Dendritic cell treated with granulocyte-macrophage colony-stimulating factor and Interleukin-4, amounts not matched to agents 40 ng/mL and 50 ng/mL, for 4 days (primary cell): ENCODE measurements at regions not wholly inside any gene's neighbourhood (a gene's known extent, or its start where the extent isn't known, plus 50 kb on each side); places are given as distances from the start of the nearest gene placed in this dataset.

Experiments
- H3K27ac Mint-ChIP-seq: one replicate; pipeline ENCODE4 v1.8.0; 2022; ENCODE audit warnings: mild to moderate bottlenecking, mixed read lengths
- H3K27me3 Mint-ChIP-seq: one replicate; pipeline ENCODE4 v1.8.0; 2022; ENCODE audit warnings: mild to moderate bottlenecking, mixed read lengths
- H3K36me3 Mint-ChIP-seq: one replicate; pipeline ENCODE4 v1.8.0; 2022; ENCODE audit warnings: low read depth, mixed read lengths
- H3K4me1 Mint-ChIP-seq: one replicate; pipeline ENCODE4 v1.8.0; 2022; ENCODE audit warnings: low read depth, mixed read lengths
- H3K4me3 Mint-ChIP-seq: one replicate; pipeline ENCODE4 v1.8.0; 2022; ENCODE audit warnings: mild to moderate bottlenecking, moderate library complexity, mixed read lengths
- H3K9me3 Mint-ChIP-seq: one replicate; pipeline ENCODE4 v1.8.0; 2022; ENCODE audit warnings: mixed read lengths
- intact Hi-C: fragments of 100-400 bp; cut with micrococcal nuclease; formaldehyde crosslinking; loops from one replicate; pipeline ENCODE4 v1.15.0; 2022

- no peak overlapping the region for H3K27ac Mint-ChIP-seq
- H3K9me3 Mint-ChIP-seq: no peaks in the 10 kb centered on the region
- H3K4me1 Mint-ChIP-seq: peaks cover 8% of the 10 kb centered on the region
- intact Hi-C loops: no loop called here
- H3K27me3 Mint-ChIP-seq: no peaks in the 10 kb centered on the region
- no peak overlapping the region for H3K4me3 Mint-ChIP-seq
- H3K36me3 Mint-ChIP-seq: no peaks in the 10 kb centered on the region
Measured at GRCh38 chr12:93168751-93169150, 209.0 kb upstream of the NUDT4 start.

- Mint-ChIP-seq H3K36me3 (no peaks in the 10 kb centered on the region), H3K27ac (no peak overlapping the region), H3K9me3 (no peaks in the 10 kb centered on the region), H3K4me3 (no peak overlapping the region), H3K27me3 (no peaks in the 10 kb centered on the region), H3K4me1 (peaks cover 5% of the 10 kb centered on the region)
- intact Hi-C loops: no loop called here
Measured at GRCh38 chr12:93169536-93169935, 208.2 kb upstream of the NUDT4 start.

GRCh38 chr12:93170928-93171327, 206.8 kb upstream of the NUDT4 start:
- no peak overlapping the region for H3K27ac Mint-ChIP-seq
- H3K4me3 Mint-ChIP-seq: no peak overlapping the region
- intact Hi-C loops: no loop called here
- H3K9me3 Mint-ChIP-seq: no peaks in the 10 kb centered on the region
- no peaks in the 10 kb centered on the region for H3K36me3 Mint-ChIP-seq
- peaks cover 4% of the 10 kb centered on the region for H3K4me1 Mint-ChIP-seq
- no peaks in the 10 kb centered on the region for H3K27me3 Mint-ChIP-seq

GRCh38 chr12:93173178-93173957, 204.4 kb upstream of the NUDT4 start:
- Mint-ChIP-seq H3K27ac (no peak overlapping the region), H3K36me3 (no peaks in the 10 kb centered on the region), H3K27me3 (no peaks in the 10 kb centered on the region), H3K9me3 (no peaks in the 10 kb centered on the region), H3K4me1 (peaks cover 2% of the 10 kb centered on the region), H3K4me3 (no peak overlapping the region)
- intact Hi-C loops: no loop called here

GRCh38 chr12:93174048-93174447, 203.7 kb upstream of the NUDT4 start:
- Mint-ChIP-seq H3K36me3 (no peaks in the 10 kb centered on the region), H3K9me3 (no peaks in the 10 kb centered on the region), H3K4me3 (no peak overlapping the region), H3K27me3 (no peaks in the 10 kb centered on the region), H3K4me1 (peaks cover 6% of the 10 kb centered on the region), H3K27ac (no peak overlapping the region)
- intact Hi-C loops: no loop called here

GRCh38 chr12:93174473-93174872, 203.3 kb upstream of the NUDT4 start:
- Mint-ChIP-seq H3K9me3 (no peaks in the 10 kb centered on the region), H3K36me3 (no peaks in the 10 kb centered on the region), H3K27ac (no peak overlapping the region), H3K4me3 (no peak overlapping the region), H3K27me3 (no peaks in the 10 kb centered on the region), H3K4me1 (peaks cover 6% of the 10 kb centered on the region)
- intact Hi-C loops: no loop called here

- no peaks in the 10 kb centered on the region for H3K27me3 Mint-ChIP-seq
- H3K4me3 Mint-ChIP-seq: no peak overlapping the region
- H3K36me3 Mint-ChIP-seq: no peaks in the 10 kb centered on the region
- H3K27ac Mint-ChIP-seq: no peak overlapping the region
- no peaks in the 10 kb centered on the region for H3K9me3 Mint-ChIP-seq
- intact Hi-C loops: no loop called here
- peaks cover 6% of the 10 kb centered on the region for H3K4me1 Mint-ChIP-seq
Measured at GRCh38 chr12:93176165-93176564, 201.6 kb upstream of the NUDT4 start.

GRCh38 chr12:93176610-93177126, 201.1 kb upstream of the NUDT4 start:
- intact Hi-C loops: no loop called here
- no peaks in the 10 kb centered on the region for H3K9me3 Mint-ChIP-seq
- no peaks in the 10 kb centered on the region for H3K36me3 Mint-ChIP-seq
- peaks cover 6% of the 10 kb centered on the region for H3K4me1 Mint-ChIP-seq
- H3K27me3 Mint-ChIP-seq: no peaks in the 10 kb centered on the region
- H3K4me3 Mint-ChIP-seq: no peak overlapping the region
- no peak overlapping the region for H3K27ac Mint-ChIP-seq

GRCh38 chr12:93177208-93178153, 200.2 kb upstream of the NUDT4 start:
- intact Hi-C loops: no loop called here
- no peak overlapping the region for H3K4me3 Mint-ChIP-seq
- H3K4me1 Mint-ChIP-seq: peaks cover 6% of the 10 kb centered on the region
- H3K9me3 Mint-ChIP-seq: no peaks in the 10 kb centered on the region
- H3K27ac Mint-ChIP-seq: no peak overlapping the region
- no peaks in the 10 kb centered on the region for H3K27me3 Mint-ChIP-seq
- H3K36me3 Mint-ChIP-seq: no peaks in the 10 kb centered on the region

GRCh38 chr12:93178154-93178878, 199.4 kb upstream of the NUDT4 start:
- no peak overlapping the region for H3K27ac Mint-ChIP-seq
- peaks cover 6% of the 10 kb centered on the region for H3K4me1 Mint-ChIP-seq
- no peaks in the 10 kb centered on the region for H3K9me3 Mint-ChIP-seq
- H3K36me3 Mint-ChIP-seq: no peaks in the 10 kb centered on the region
- no peak overlapping the region for H3K4me3 Mint-ChIP-seq
- intact Hi-C loops: no loop called here
- no peaks in the 10 kb centered on the region for H3K27me3 Mint-ChIP-seq

GRCh38 chr12:93179792-93180191, 197.9 kb upstream of the NUDT4 start:
- Mint-ChIP-seq H3K4me1 (peaks cover 20% of the 10 kb centered on the region), H3K27me3 (no peaks in the 10 kb centered on the region), H3K36me3 (no peaks in the 10 kb centered on the region), H3K27ac (no peak overlapping the region), H3K4me3 (no peak overlapping the region), H3K9me3 (no peaks in the 10 kb centered on the region)
- intact Hi-C loops: no loop called here

- Mint-ChIP-seq H3K9me3 (no peaks in the 10 kb centered on the region), H3K27me3 (no peaks in the 10 kb centered on the region), H3K36me3 (no peaks in the 10 kb centered on the region), H3K4me1 (peaks cover 27% of the 10 kb centered on the region), H3K4me3 (no peak overlapping the region), H3K27ac (no peak overlapping the region)
- intact Hi-C loops: no loop called here
Measured at GRCh38 chr12:93180566-93180965, 197.2 kb upstream of the NUDT4 start.

- intact Hi-C loops: no loop called here
- Mint-ChIP-seq H3K36me3 (no peaks in the 10 kb centered on the region), H3K27me3 (no peaks in the 10 kb centered on the region), H3K9me3 (no peaks in the 10 kb centered on the region), H3K4me3 (no peak overlapping the region), H3K4me1 (peaks cover 36% of the 10 kb centered on the region), H3K27ac (no peak overlapping the region)
Measured at GRCh38 chr12:93181409-93181965, 196.2 kb upstream of the NUDT4 start.
